HepG2 (cell line): ENCODE measurements at regions not wholly inside any gene's neighbourhood (a gene's known extent, or its start where the extent isn't known, plus 50 kb on each side); places are given as distances from the start of the nearest gene placed in this dataset.

Source experiments
- ATAC-seq: fragments of 200-7000 bp; cut with Tn5 transposase; 3 replicates; pipeline ENCODE4 v1.9.1; 2020; ENCODE audit warnings: mild to moderate bottlenecking, moderate library complexity
- BruUV-seq: library from RNA; stranded (reverse); fragments of 400-500 nt; replicated peaks from 2 replicates; lab custom pipeline; 2021; lab: Mats Ljungman, UMichigan
- CTCF ChIA-PET: fragments of 300-600 bp; formaldehyde crosslinking; extraction: SDS; loops from one replicate; lab custom pipeline; 2021; ENCODE audit warnings: low total read pairs, inconsistent platforms, low intra/inter-chr PET ratio; lab: Yijun Ruan, JAX
- POLR2A ChIA-PET: fragments of 350-600 bp; sonication (Branson Sonifier 250); formaldehyde crosslinking; loops from one replicate; lab custom pipeline; 2020; ENCODE audit warnings: antibody characterized with exemption, inconsistent platforms; lab: Yijun Ruan, JAX
- DNase-seq: peaks from one replicate; pipeline ENCODE4 v3.0.0-alpha.2; 2015; ENCODE audit warnings: low spot score
- FAIRE-seq: peaks from 3 replicates; lab custom pipeline; 2011; peaks lifted over from hg19 to GRCh38; lab: Jason Lieb, UNC
- H2AFZ ChIP-seq: one replicate; pipeline ENCODE4 v1.6.1; 2011; ENCODE audit warnings: low read length, inconsistent platforms
- H3K27ac ChIP-seq: fragments of 300-600 bp; 3 replicates; pipeline ENCODE4 v1.8.0; 2011; ENCODE audit warnings: mixed run types, mild to moderate bottlenecking, mixed read lengths, low read length, inconsistent platforms; ENCODE audit not compliant: insufficient read depth; ENCODE audit errors: extremely low read length
- H3K27me3 ChIP-seq, 2 experiments: fragments of 200-600 bp in 1 of 2; 2 replicates in 1 of 2; 3 replicates in 1 of 2; pipeline versions ENCODE4 v1.6.0 to v1.8.0; 2011; ENCODE audit warnings: low read length in 2 of 2, mild to moderate bottlenecking in 2 of 2, moderate library complexity in 2 of 2, inconsistent platforms in 1 of 2; ENCODE audit not compliant: insufficient read depth in 2 of 2, control insufficient read depth in 1 of 2
- H3K36me3 ChIP-seq, 2 experiments: fragments of 200-600 bp in 1 of 2; replicated peaks in 1 of 2; 2 replicates in 1 of 2; 3 replicates in 1 of 2; pipeline versions ENCODE4 v1.5.1 to v1.8.0; 2011; ENCODE audit warnings: low read length in 2 of 2, inconsistent platforms in 1 of 2; ENCODE audit not compliant: insufficient read depth in 2 of 2, control insufficient read depth in 1 of 2
- H3K4me1 ChIP-seq: 2 replicates; pipeline ENCODE4 v1.5.1; 2012; ENCODE audit warnings: low read length, inconsistent platforms; ENCODE audit not compliant: insufficient read depth
- H3K4me2 ChIP-seq: 2 replicates; pipeline ENCODE4 v1.6.0; 2011; ENCODE audit warnings: low read depth, low read length, inconsistent platforms
- H3K4me3 ChIP-seq, 3 experiments: fragments of 200-600 bp in 1 of 3; sonication (generic), shearing (Covaris generic) in 1 of 3; replicated peaks in 1 of 3; 2 replicates each; pipeline ENCODE4 v1.5.1; 2011 to 2016; ENCODE audit warnings: low read length in 3 of 3, inconsistent platforms in 2 of 3, low read depth in 2 of 3, mild to moderate bottlenecking in 2 of 3, control low read depth in 1 of 3, mixed read lengths in 1 of 3; ENCODE audit not compliant: insufficient read depth in 1 of 3
- H3K79me2 ChIP-seq: one replicate; pipeline ENCODE4 v1.6.1; 2011; ENCODE audit warnings: low read length, inconsistent platforms; ENCODE audit not compliant: insufficient read depth
- H3K9ac ChIP-seq: 2 replicates; pipeline ENCODE4 v1.6.0; 2011; ENCODE audit warnings: mild to moderate bottlenecking, low read depth, low read length, inconsistent platforms; ENCODE audit not compliant: insufficient read depth
- H3K9me3 ChIP-seq: 2 replicates; pipeline ENCODE4 v1.5.1; 2012; ENCODE audit warnings: mild to moderate bottlenecking, low read length
- H4K20me1 ChIP-seq: 2 replicates; pipeline ENCODE4 v1.6.0; 2011; ENCODE audit warnings: inconsistent platforms, mild to moderate bottlenecking, low read length, moderate library complexity; ENCODE audit not compliant: insufficient read depth
- DDIT3 ChIP-seq: sonication (generic); formaldehyde crosslinking; IDR thresholded peaks from 2 replicates; pipeline ENCODE4 v1.4.0; 2020; ENCODE audit warnings: mild to moderate bottlenecking, missing genetic modification reagents
- FOXC1 ChIP-seq: sonication (generic); formaldehyde crosslinking; IDR thresholded peaks from 2 replicates; pipeline ENCODE4 v1.8.0; 2022; ENCODE audit warnings: mild to moderate bottlenecking, missing genetic modification reagents, borderline replicate concordance
- HOXD1 ChIP-seq: sonication (generic); formaldehyde crosslinking; IDR thresholded peaks from 2 replicates; pipeline ENCODE4 v1.5.0; 2020; ENCODE audit warnings: missing genetic modification reagents
- KAT8 ChIP-seq: IDR thresholded peaks from 2 replicates; pipeline ENCODE4 v1.6.1; 2016; ENCODE audit warnings: missing genetic modification reagents, missing compliant biosample characterization
- MNT ChIP-seq: fragments of 450-650 bp; IDR thresholded peaks from 2 replicates; pipeline ENCODE4 v1.6.1; 2016
- SRF ChIP-seq: IDR thresholded peaks from 2 replicates; pipeline ENCODE4 v1.6.1; 2011; ENCODE audit warnings: mild to moderate bottlenecking, low read depth, low read length, moderate library complexity
- SSRP1 ChIP-seq: IDR thresholded peaks from 2 replicates; pipeline ENCODE4 v1.6.1; 2016; ENCODE audit warnings: control low read depth
- TGIF2 ChIP-seq: IDR thresholded peaks from 2 replicates; pipeline ENCODE4 v1.6.1; 2016; ENCODE audit warnings: control low read depth, missing compliant biosample characterization
- ZKSCAN1 ChIP-seq: fragments of 150-350 bp; IDR thresholded peaks from 2 replicates; pipeline ENCODE4 v1.6.1; 2014; ENCODE audit warnings: low read length
- ZMYM2 ChIP-seq: sonication (generic); formaldehyde crosslinking; IDR thresholded peaks from 2 replicates; pipeline ENCODE4 v1.8.0; 2022; ENCODE audit warnings: mild to moderate bottlenecking, missing genetic modification reagents
- ZNF615 ChIP-seq: sonication (generic); formaldehyde crosslinking; IDR thresholded peaks from 2 replicates; pipeline ENCODE4 v1.5.0; 2020; ENCODE audit warnings: mild to moderate bottlenecking, missing genetic modification reagents, borderline replicate concordance
- ZNF879 ChIP-seq: sonication (generic); formaldehyde crosslinking; IDR thresholded peaks from 2 replicates; pipeline ENCODE4 v1.8.1; 2023; ENCODE audit warnings: missing genetic modification reagents
- WGBS: methylation state at CpG from one replicate; pipeline ENCODE4 v1.1.6; 2017; ENCODE audit warnings: low lambda C conversion rate; 5-methylcytosine and 5-hydroxymethylcytosine counted together
- in situ Hi-C: cut with HindIII; loops from 2 replicates; pipeline ENCODE4 v1.10.0; 2017; ENCODE audit warnings: low pct_unique_long_range_greater_than_20kb; ENCODE audit not compliant: extremely low pct_ligation_motif_present
- intact Hi-C: fragments of 100-400 bp; cut with micrococcal nuclease; formaldehyde crosslinking; loops from one replicate; pipeline ENCODE4 v1.10.0; 2022; ENCODE audit not compliant: unreplicated experiment

- H3K4me3 ChIP-seq, result no peak overlapping the region
- no peaks in the 10 kb centered on the region for H3K79me2 ChIP-seq
- no peaks in the 10 kb centered on the region for H3K9me3 ChIP-seq
- CTCF ChIA-PET, result no interaction called here
- no peak overlapping the region for H2AFZ ChIP-seq
- DNase-seq (no peak), ATAC-seq (peak; percentile 13; the same call in 2 of the 3 replicates), FAIRE-seq (no peak)
- in situ Hi-C loops, result no loop called here
- POLR2A ChIA-PET, result no interaction called here
- no peaks in the 10 kb centered on the region for H4K20me1 ChIP-seq
- WGBS, result 57% methylated on average over 22 of the region's 23 CpGs
- H3K4me2 ChIP-seq, result no peak overlapping the region
- H3K9ac ChIP-seq, result no peak overlapping the region
- H3K4me1 ChIP-seq, result peaks cover 8% of the 10 kb centered on the region
- intact Hi-C loops, result no loop called here
- no TSS peak for BruUV-seq
- no peaks in the 10 kb centered on the region for H3K36me3 ChIP-seq
- H3K27me3 ChIP-seq, result peaks cover 0 to 27% of the 10 kb centered on the region in 2 experiments; a peak in 3 of 5 replicates
- H3K27ac ChIP-seq, result no peak overlapping the region
- TF ChIP-seq ZNF615, result no peak
- no peak for TF ChIP-seq DDIT3 (CRISPR knock-in tag)
- TF ChIP-seq FOXC1 (CRISPR knock-in tag), result no peak
- TF ChIP-seq SRF, result no peak
- TF ChIP-seq KAT8, result no peak
- no peak for TF ChIP-seq HOXD1
- TF ChIP-seq ZNF879, result no peak
- no peak for TF ChIP-seq SSRP1 (CRISPR knock-in tag)
- TF ChIP-seq MNT, result peak; percentile 92
- TF ChIP-seq ZKSCAN1, result 0 out of 2 replicates have a peak, but pooled peaks have one; percentile 49
- no peak for TF ChIP-seq TGIF2 (CRISPR knock-in tag)
- TF ChIP-seq ZMYM2, result no peak
Observed at GRCh38 chr6:44627091-44627882, 239.8 kb downstream of the CDC5L start.
